PC-9 (cell line): ENCODE measurements at regions not wholly inside any gene's neighbourhood (a gene's known extent, or its start where the extent isn't known, plus 50 kb on each side); places are given as distances from the start of the nearest gene placed in this dataset.

ENCODE experiments used
- BruUV-seq: library from RNA; stranded (reverse); fragments of 400-500 nt; replicated peaks from 2 replicates; lab custom pipeline; 2021; lab: Mats Ljungman, UMichigan
- CTCF ChIA-PET: fragments of 300-600 bp; sonication (Branson Sonifier 250); formaldehyde crosslinking; loops from one replicate; lab custom pipeline; 2022; ENCODE audit warnings: antibody characterized with exemption; lab: Charles Lee
- POLR2A ChIA-PET: fragments of 300-600 bp; sonication (Branson Sonifier 250); formaldehyde crosslinking; loops from one replicate; lab custom pipeline; 2022; ENCODE audit warnings: antibody characterized with exemption; ENCODE audit not compliant: unreplicated experiment; lab: Charles Lee
- DNase-seq, 2 experiments: peaks; one replicate each; pipeline versions ENCODE4 v3.0.0 to v3.0.0-alpha.2; 2015 to 2022; ENCODE audit warnings: mixed read lengths in 1 of 2
- H2AFZ ChIP-seq: fragments of 200-600 bp; sonication (generic); 2 replicates; pipeline ENCODE4 v1.8.1; 2017; ENCODE audit warnings: antibody characterized with exemption
- H3F3A ChIP-seq: fragments of 200-600 bp; sonication (generic); 2 replicates; pipeline ENCODE4 v1.8.1; 2017; ENCODE audit warnings: antibody characterized with exemption, mild to moderate bottlenecking, low read depth; ENCODE audit not compliant: insufficient read depth
- H3K27ac ChIP-seq: fragments of 200-600 bp; sonication (generic); 2 replicates; pipeline ENCODE4 v1.6.1; 2016; ENCODE audit warnings: mixed run types
- H3K27me3 ChIP-seq: fragments of 200-600 bp; sonication (generic); 2 replicates; pipeline ENCODE4 v1.6.1; 2016; ENCODE audit warnings: low read depth, mixed run types; ENCODE audit not compliant: insufficient read depth
- H3K36me3 ChIP-seq: fragments of 200-600 bp; sonication (generic); 2 replicates; pipeline ENCODE4 v1.6.1; 2016; ENCODE audit warnings: low read depth, mixed run types
- H3K4me1 ChIP-seq: fragments of 200-600 bp; sonication (generic); replicated peaks from 2 replicates; pipeline ENCODE4 v1.6.1; 2016; ENCODE audit warnings: mixed run types; ENCODE audit not compliant: insufficient read depth
- H3K4me2 ChIP-seq: fragments of 200-600 bp; sonication (generic); 2 replicates; pipeline ENCODE4 v1.6.1; 2017; ENCODE audit warnings: mixed run types
- H3K4me3 ChIP-seq: fragments of 200-600 bp; sonication (generic); 2 replicates; pipeline ENCODE4 v1.6.1; 2016; ENCODE audit warnings: mixed run types
- H3K79me2 ChIP-seq: fragments of 200-600 bp; sonication (generic); 2 replicates; pipeline ENCODE4 v1.6.1; 2017; ENCODE audit warnings: low read depth, mixed run types
- H3K9me2 ChIP-seq: fragments of 200-600 bp; sonication (generic); 2 replicates; pipeline ENCODE4 v1.8.1; 2017; ENCODE audit warnings: mild to moderate bottlenecking; ENCODE audit not compliant: insufficient read depth
- H3K9me3 ChIP-seq: fragments of 200-600 bp; sonication (generic); 2 replicates; pipeline ENCODE4 v1.8.1; 2016; ENCODE audit warnings: low read depth; ENCODE audit not compliant: insufficient read depth
- H4K20me1 ChIP-seq: fragments of 200-600 bp; sonication (generic); 2 replicates; pipeline ENCODE4 v1.8.1; 2017; ENCODE audit not compliant: insufficient read depth
- CTCF ChIP-seq: fragments of 200-600 bp; sonication (generic); conservative IDR thresholded peaks from 2 replicates; pipeline ENCODE4 v1.6.1; 2017; ENCODE audit warnings: mixed run types, antibody characterized with exemption, mild to moderate bottlenecking, moderate library complexity
- EZH2 ChIP-seq: fragments of 200-600 bp; sonication (generic); IDR thresholded peaks from 2 replicates; pipeline ENCODE4 v1.8.0; 2017; ENCODE audit warnings: antibody characterized with exemption, low read depth
- intact Hi-C: fragments of 100-400 bp; cut with micrococcal nuclease; formaldehyde crosslinking; loops from one replicate; pipeline ENCODE4 v1.10.0; 2022; ENCODE audit not compliant: unreplicated experiment

- Histone ChIP-seq H3K79me2 (no peaks in the 10 kb centered on the region), H4K20me1 (no peaks in the 10 kb centered on the region), H3K4me3 (no peak overlapping the region), H3F3A (no peaks in the 10 kb centered on the region), H2AFZ (no peak overlapping the region), H3K4me2 (no peak overlapping the region), H3K36me3 (no peaks in the 10 kb centered on the region), H3K27me3 (no peaks in the 10 kb centered on the region), H3K27ac (no peak overlapping the region), H3K4me1 (no peaks in the 10 kb centered on the region), H3K9me3 (no peaks in the 10 kb centered on the region), H3K9me2 (no peaks in the 10 kb centered on the region)
- no peak for DNase-seq
- TF ChIP-seq CTCF (no peak), EZH2 (no peak)
- intact Hi-C loops, result no loop called here
- no TSS peak for BruUV-seq
- CTCF ChIA-PET, result no interaction called here
- POLR2A ChIA-PET, result no interaction called here
These were observed 287.4 kb downstream of the HTR1A start for GRCh38 chr5:63674881-63675280.

GRCh38 chr5:63655043-63655442 lies 307.2 kb downstream of the HTR1A start:
- no peaks in the 10 kb centered on the region for H3K79me2 ChIP-seq
- no peak overlapping the region for H3K4me3 ChIP-seq
- POLR2A ChIA-PET, result no interaction called here
- H3K9me3 ChIP-seq, result no peaks in the 10 kb centered on the region
- no peaks in the 10 kb centered on the region for H3K4me1 ChIP-seq
- H3F3A ChIP-seq, result no peaks in the 10 kb centered on the region
- no TSS peak for BruUV-seq
- no peaks in the 10 kb centered on the region for H3K27me3 ChIP-seq
- H4K20me1 ChIP-seq, result no peaks in the 10 kb centered on the region
- H3K9me2 ChIP-seq, result no peaks in the 10 kb centered on the region
- intact Hi-C loops, result no loop called here
- H3K27ac ChIP-seq, result no peak overlapping the region
- CTCF ChIA-PET, result no interaction called here
- H3K36me3 ChIP-seq, result no peaks in the 10 kb centered on the region
- TF ChIP-seq EZH2 (no peak), CTCF (no peak)
- no peak overlapping the region for H2AFZ ChIP-seq
- no peak for DNase-seq
- no peak overlapping the region for H3K4me2 ChIP-seq

- Histone ChIP-seq H3K4me1 (no peaks in the 10 kb centered on the region), H3K27ac (no peak overlapping the region), H3K9me2 (no peaks in the 10 kb centered on the region), H3K27me3 (no peaks in the 10 kb centered on the region), H2AFZ (no peak overlapping the region), H4K20me1 (no peaks in the 10 kb centered on the region), H3K9me3 (no peaks in the 10 kb centered on the region), H3K4me2 (no peak overlapping the region), H3F3A (no peaks in the 10 kb centered on the region), H3K79me2 (no peaks in the 10 kb centered on the region), H3K36me3 (no peaks in the 10 kb centered on the region), H3K4me3 (no peak overlapping the region)
- CTCF ChIA-PET, result no interaction called here
- POLR2A ChIA-PET, result no interaction called here
- no TSS peak for BruUV-seq
- no peak for DNase-seq
- no peak for TF ChIP-seq EZH2
- no peak for TF ChIP-seq CTCF
- intact Hi-C loops, result no loop called here
These were observed 311.7 kb downstream of the HTR1A start for GRCh38 chr5:63650581-63650980.
